GM12878 (cell line): ENCODE measurements at regions not wholly inside any gene's neighbourhood (a gene's known extent, or its start where the extent isn't known, plus 50 kb on each side); places are given as distances from the start of the nearest gene placed in this dataset.
A peak's percentile ranks its signal among the peaks of the same experiment; 100 is the strongest.

ENCODE experiments used
- BCL11A ChIP-seq: IDR thresholded peaks from 2 replicates; pipeline ENCODE4 v1.6.1; 2011; ENCODE audit warnings: low read depth, low read length
- CHD2 ChIP-seq: IDR thresholded peaks from 2 replicates; pipeline ENCODE4 v1.6.1; 2011; ENCODE audit warnings: low read depth, low read length, improper control_type of control experiment, borderline replicate concordance
- FOXK2 ChIP-seq: fragments of 450-650 bp; IDR thresholded peaks from 2 replicates; pipeline ENCODE4 v1.6.1; 2017; ENCODE audit warnings: mild to moderate bottlenecking, moderate library complexity
- JUND ChIP-seq: IDR thresholded peaks from 2 replicates; pipeline ENCODE4 v1.6.1; 2012; ENCODE audit warnings: low read depth, mild to moderate bottlenecking, low read length, improper control_type of control experiment, moderate library complexity
- PBX3 ChIP-seq: IDR thresholded peaks from 2 replicates; pipeline ENCODE4 v1.6.1; 2011; ENCODE audit warnings: mild to moderate bottlenecking, low read depth, low read length, moderate library complexity; ENCODE audit not compliant: insufficient replicate concordance
- PML ChIP-seq: IDR thresholded peaks from 2 replicates; pipeline ENCODE4 v1.6.1; 2012; ENCODE audit warnings: low read length, inconsistent platforms
- POU2F2 ChIP-seq: IDR thresholded peaks from 3 replicates; pipeline ENCODE4 v1.6.1; 2011; ENCODE audit warnings: low read depth, mild to moderate bottlenecking, low read length, borderline replicate concordance
- RCOR1 ChIP-seq: conservative IDR thresholded peaks from 2 replicates; pipeline ENCODE4 v1.6.1; 2012; ENCODE audit warnings: low read depth, low read length, improper control_type of control experiment
- SMC3 ChIP-seq: IDR thresholded peaks from 2 replicates; pipeline ENCODE4 v1.6.1; 2011; ENCODE audit warnings: low read length, improper control_type of control experiment, borderline replicate concordance
- SRF ChIP-seq, 2 experiments: IDR thresholded peaks; 2 replicates each; pipeline ENCODE4 v1.6.1; 2011; ENCODE audit warnings: low read depth in 2 of 2, low read length in 2 of 2, mild to moderate bottlenecking in 1 of 2, moderate library complexity in 1 of 2
- TCF12 ChIP-seq: IDR thresholded peaks from 2 replicates; pipeline ENCODE4 v1.6.1; 2011; ENCODE audit warnings: low read depth, mild to moderate bottlenecking, low read length
- TCF7 ChIP-seq: IDR thresholded peaks from 2 replicates; pipeline ENCODE4 v1.6.1; 2014; ENCODE audit warnings: antibody characterized with exemption, borderline replicate concordance
- ZBED1 ChIP-seq: IDR thresholded peaks from 2 replicates; pipeline ENCODE4 v1.6.1; 2016; ENCODE audit warnings: borderline replicate concordance
- ZNF24 ChIP-seq: fragments of 450-650 bp; IDR thresholded peaks from 2 replicates; pipeline ENCODE4 v1.6.1; 2017; ENCODE audit warnings: antibody characterized with exemption, mild to moderate bottlenecking
- TF ChIP-seq, protein P1 (sequence below): fragments of 450-650 bp; IDR thresholded peaks from 2 replicates; pipeline ENCODE4 v1.6.1; 2017; ENCODE audit warnings: low read depth, mild to moderate bottlenecking, moderate library complexity
- TF ChIP-seq, protein P2 (sequence below): fragments of 450-650 bp; IDR thresholded peaks from 2 replicates; pipeline ENCODE4 v1.6.1; 2016; ENCODE audit warnings: mild to moderate bottlenecking
- TF ChIP-seq, protein P3 (sequence below): fragments of 450-650 bp; formaldehyde crosslinking; IDR thresholded peaks from 2 replicates; pipeline ENCODE4 v1.5.0; 2022; ENCODE audit warnings: mild to moderate bottlenecking, missing genetic modification characterization

DNA sequence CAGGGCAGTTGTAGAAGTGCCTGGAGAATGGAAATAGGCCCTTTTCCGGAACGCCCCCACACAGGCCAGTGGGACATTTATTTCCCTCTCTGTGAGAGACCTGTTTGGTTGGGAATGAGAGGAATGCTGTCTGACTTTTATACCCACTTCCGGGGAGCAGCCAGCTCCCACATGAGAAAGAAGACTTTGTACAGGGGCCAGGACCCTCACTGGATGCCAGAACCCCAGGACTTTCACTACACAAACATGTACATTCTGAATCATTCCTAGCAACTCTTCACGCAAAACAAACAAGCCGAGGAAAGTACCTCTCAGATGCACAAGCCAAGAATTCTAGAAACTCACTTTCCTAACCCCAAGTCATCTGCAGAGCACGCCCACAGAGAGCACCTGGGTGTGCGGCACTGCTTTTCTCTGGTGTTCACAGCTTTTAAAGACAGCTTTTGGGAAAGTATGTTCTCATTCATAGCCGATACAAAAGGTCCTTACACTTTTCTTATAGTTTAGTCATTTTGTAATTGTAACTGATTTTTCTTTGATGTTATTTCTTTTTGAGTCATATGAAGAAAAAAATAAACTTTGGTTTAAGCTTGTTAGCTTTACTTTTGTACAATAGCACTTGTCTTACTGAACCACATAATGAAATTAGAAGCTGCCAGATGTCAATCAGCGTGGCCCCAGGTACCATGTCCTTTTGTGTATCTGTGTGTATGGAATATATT lies 856.1 kb upstream of the ID2 start (continued):
- TF ChIP-seq RCOR1 = no peak
- peak; percentile 94 for TF ChIP-seq ZBED1
- peak; percentile 97 for TF ChIP-seq TCF7
- TF ChIP-seq, protein P1, sequence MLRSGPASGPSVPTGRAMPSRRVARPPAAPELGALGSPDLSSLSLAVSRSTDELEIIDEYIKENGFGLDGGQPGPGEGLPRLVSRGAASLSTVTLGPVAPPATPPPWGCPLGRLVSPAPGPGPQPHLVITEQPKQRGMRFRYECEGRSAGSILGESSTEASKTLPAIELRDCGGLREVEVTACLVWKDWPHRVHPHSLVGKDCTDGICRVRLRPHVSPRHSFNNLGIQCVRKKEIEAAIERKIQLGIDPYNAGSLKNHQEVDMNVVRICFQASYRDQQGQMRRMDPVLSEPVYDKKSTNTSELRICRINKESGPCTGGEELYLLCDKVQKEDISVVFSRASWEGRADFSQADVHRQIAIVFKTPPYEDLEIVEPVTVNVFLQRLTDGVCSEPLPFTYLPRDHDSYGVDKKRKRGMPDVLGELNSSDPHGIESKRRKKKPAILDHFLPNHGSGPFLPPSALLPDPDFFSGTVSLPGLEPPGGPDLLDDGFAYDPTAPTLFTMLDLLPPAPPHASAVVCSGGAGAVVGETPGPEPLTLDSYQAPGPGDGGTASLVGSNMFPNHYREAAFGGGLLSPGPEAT = peak; percentile 99
- TF ChIP-seq, protein P2, sequence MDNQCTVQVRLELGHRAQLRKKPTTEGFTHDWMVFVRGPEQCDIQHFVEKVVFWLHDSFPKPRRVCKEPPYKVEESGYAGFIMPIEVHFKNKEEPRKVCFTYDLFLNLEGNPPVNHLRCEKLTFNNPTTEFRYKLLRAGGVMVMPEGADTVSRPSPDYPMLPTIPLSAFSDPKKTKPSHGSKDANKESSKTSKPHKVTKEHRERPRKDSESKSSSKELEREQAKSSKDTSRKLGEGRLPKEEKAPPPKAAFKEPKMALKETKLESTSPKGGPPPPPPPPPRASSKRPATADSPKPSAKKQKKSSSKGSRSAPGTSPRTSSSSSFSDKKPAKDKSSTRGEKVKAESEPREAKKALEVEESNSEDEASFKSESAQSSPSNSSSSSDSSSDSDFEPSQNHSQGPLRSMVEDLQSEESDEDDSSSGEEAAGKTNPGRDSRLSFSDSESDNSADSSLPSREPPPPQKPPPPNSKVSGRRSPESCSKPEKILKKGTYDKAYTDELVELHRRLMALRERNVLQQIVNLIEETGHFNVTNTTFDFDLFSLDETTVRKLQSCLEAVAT = peak; percentile 55; the same call in 1 of the 2 replicates
- TF ChIP-seq BCL11A = peak; percentile 97
- TF ChIP-seq ZNF24 = 0 out of 2 replicates have a peak, but pooled peaks have one; percentile 49
- TF ChIP-seq TCF12 = peak; percentile 98
- TF ChIP-seq JUND = peak; percentile 42; the same call in 1 of the 2 replicates
- TF ChIP-seq CHD2 = peak; percentile 48; the same call in 1 of the 2 replicates
- peak; percentile 5; the same call in 1 of the 2 replicates for TF ChIP-seq SMC3
- TF ChIP-seq PBX3 = peak; percentile 71
- peak; percentile 65; the same call in 1 of the 2 replicates for TF ChIP-seq PML
- TF ChIP-seq SRF (IDR thresholded peaks at IDR 0.05; ENCODE audit: low read depth in 2 of 2, low read length in 2 of 2) = peak in 1 of 2 experiments; percentile 62; a peak in 1 of 4 replicates
- TF ChIP-seq FOXK2 = no peak
- peak; percentile 83; the same call in 2 of the 3 replicates for TF ChIP-seq POU2F2
- TF ChIP-seq, protein P3, sequence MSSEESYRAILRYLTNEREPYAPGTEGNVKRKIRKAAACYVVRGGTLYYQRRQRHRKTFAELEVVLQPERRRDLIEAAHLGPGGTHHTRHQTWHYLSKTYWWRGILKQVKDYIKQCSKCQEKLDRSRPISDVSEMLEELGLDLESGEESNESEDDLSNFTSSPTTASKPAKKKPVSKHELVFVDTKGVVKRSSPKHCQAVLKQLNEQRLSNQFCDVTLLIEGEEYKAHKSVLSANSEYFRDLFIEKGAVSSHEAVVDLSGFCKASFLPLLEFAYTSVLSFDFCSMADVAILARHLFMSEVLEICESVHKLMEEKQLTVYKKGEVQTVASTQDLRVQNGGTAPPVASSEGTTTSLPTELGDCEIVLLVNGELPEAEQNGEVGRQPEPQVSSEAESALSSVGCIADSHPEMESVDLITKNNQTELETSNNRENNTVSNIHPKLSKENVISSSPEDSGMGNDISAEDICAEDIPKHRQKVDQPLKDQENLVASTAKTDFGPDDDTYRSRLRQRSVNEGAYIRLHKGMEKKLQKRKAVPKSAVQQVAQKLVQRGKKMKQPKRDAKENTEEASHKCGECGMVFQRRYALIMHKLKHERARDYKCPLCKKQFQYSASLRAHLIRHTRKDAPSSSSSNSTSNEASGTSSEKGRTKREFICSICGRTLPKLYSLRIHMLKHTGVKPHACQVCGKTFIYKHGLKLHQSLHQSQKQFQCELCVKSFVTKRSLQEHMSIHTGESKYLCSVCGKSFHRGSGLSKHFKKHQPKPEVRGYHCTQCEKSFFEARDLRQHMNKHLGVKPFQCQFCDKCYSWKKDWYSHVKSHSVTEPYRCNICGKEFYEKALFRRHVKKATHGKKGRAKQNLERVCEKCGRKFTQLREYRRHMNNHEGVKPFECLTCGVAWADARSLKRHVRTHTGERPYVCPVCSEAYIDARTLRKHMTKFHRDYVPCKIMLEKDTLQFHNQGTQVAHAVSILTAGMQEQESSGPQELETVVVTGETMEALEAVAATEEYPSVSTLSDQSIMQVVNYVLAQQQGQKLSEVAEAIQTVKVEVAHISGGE = no peak
